Osteoblast (primary cell): ENCODE measurements at regions not wholly inside any gene's neighbourhood (a gene's known extent, or its start where the extent isn't known, plus 50 kb on each side); places are given as distances from the start of the nearest gene placed in this dataset.

Experiments used
- DNase-seq: peaks from one replicate; pipeline ENCODE4 v3.0.0; 2011; ENCODE audit warnings: low spot score, mixed read lengths; ENCODE audit not compliant: insufficient read length; ENCODE audit errors: missing footprints
- H2AFZ ChIP-seq: 2 replicates; pipeline ENCODE4 v1.6.0; 2011; ENCODE audit warnings: mild to moderate bottlenecking, low read length
- H3K27ac ChIP-seq: 2 replicates; pipeline ENCODE4 v1.5.1; 2011; ENCODE audit warnings: mild to moderate bottlenecking, low read depth, low read length, moderate library complexity
- H3K27me3 ChIP-seq: 2 replicates; pipeline ENCODE4 v1.6.0; 2012; ENCODE audit warnings: mild to moderate bottlenecking, control low read depth, inconsistent platforms, low read length, moderate library complexity; ENCODE audit not compliant: insufficient read depth
- H3K36me3 ChIP-seq: 2 replicates; pipeline ENCODE4 v1.5.1; 2011; ENCODE audit warnings: mild to moderate bottlenecking, low read length, control low read depth, moderate library complexity; ENCODE audit not compliant: insufficient read depth
- H3K4me1 ChIP-seq: 2 replicates; pipeline ENCODE4 v1.5.1; 2011; ENCODE audit warnings: mild to moderate bottlenecking, low read length, control low read depth, moderate library complexity; ENCODE audit not compliant: insufficient read depth
- H3K4me2 ChIP-seq: 2 replicates; pipeline ENCODE4 v1.6.0; 2011; ENCODE audit warnings: mild to moderate bottlenecking, low read length; ENCODE audit not compliant: insufficient read depth
- H3K4me3 ChIP-seq: fragments of 200-600 bp; sonication (generic); 3 replicates; pipeline ENCODE4 v1.5.1; 2012; ENCODE audit warnings: mild to moderate bottlenecking, low read length, inconsistent platforms; ENCODE audit not compliant: insufficient read depth
- H3K79me2 ChIP-seq: 2 replicates; pipeline ENCODE4 v1.6.0; 2012; ENCODE audit warnings: mild to moderate bottlenecking, low read length, control low read depth, inconsistent platforms; ENCODE audit not compliant: insufficient read depth
- H3K9me3 ChIP-seq: 2 replicates; pipeline ENCODE4 v1.5.1; 2011; ENCODE audit warnings: low read depth, low read length, control low read depth
- H4K20me1 ChIP-seq: 2 replicates; pipeline ENCODE4 v1.6.0; 2012; ENCODE audit warnings: mild to moderate bottlenecking, low read length, control low read depth; ENCODE audit not compliant: insufficient read depth
- TF ChIP-seq, protein P1 (sequence below): IDR thresholded peaks from 2 replicates; pipeline ENCODE4 v1.5.1; 2011; ENCODE audit warnings: mild to moderate bottlenecking, low read depth, low read length, moderate library complexity; ENCODE audit errors: extremely low read depth

- H3K79me2 ChIP-seq = no peaks in the 10 kb centered on the region
- H3K36me3 ChIP-seq = no peaks in the 10 kb centered on the region
- no peak overlapping the region for H2AFZ ChIP-seq
- no peak overlapping the region for H3K4me3 ChIP-seq
- no peaks in the 10 kb centered on the region for H3K4me1 ChIP-seq
- H3K27ac ChIP-seq = no peak overlapping the region
- no peaks in the 10 kb centered on the region for H3K27me3 ChIP-seq
- no peak for DNase-seq
- H4K20me1 ChIP-seq = no peaks in the 10 kb centered on the region
- H3K4me2 ChIP-seq = no peak overlapping the region
- H3K9me3 ChIP-seq = peaks cover 2% of the 10 kb centered on the region
- TF ChIP-seq, protein P1, sequence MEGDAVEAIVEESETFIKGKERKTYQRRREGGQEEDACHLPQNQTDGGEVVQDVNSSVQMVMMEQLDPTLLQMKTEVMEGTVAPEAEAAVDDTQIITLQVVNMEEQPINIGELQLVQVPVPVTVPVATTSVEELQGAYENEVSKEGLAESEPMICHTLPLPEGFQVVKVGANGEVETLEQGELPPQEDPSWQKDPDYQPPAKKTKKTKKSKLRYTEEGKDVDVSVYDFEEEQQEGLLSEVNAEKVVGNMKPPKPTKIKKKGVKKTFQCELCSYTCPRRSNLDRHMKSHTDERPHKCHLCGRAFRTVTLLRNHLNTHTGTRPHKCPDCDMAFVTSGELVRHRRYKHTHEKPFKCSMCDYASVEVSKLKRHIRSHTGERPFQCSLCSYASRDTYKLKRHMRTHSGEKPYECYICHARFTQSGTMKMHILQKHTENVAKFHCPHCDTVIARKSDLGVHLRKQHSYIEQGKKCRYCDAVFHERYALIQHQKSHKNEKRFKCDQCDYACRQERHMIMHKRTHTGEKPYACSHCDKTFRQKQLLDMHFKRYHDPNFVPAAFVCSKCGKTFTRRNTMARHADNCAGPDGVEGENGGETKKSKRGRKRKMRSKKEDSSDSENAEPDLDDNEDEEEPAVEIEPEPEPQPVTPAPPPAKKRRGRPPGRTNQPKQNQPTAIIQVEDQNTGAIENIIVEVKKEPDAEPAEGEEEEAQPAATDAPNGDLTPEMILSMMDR = no peak
These were observed 151.2 kb downstream of the NDUFA10 start for GRCh38 chr2:239873656-239874635.

DNA sequence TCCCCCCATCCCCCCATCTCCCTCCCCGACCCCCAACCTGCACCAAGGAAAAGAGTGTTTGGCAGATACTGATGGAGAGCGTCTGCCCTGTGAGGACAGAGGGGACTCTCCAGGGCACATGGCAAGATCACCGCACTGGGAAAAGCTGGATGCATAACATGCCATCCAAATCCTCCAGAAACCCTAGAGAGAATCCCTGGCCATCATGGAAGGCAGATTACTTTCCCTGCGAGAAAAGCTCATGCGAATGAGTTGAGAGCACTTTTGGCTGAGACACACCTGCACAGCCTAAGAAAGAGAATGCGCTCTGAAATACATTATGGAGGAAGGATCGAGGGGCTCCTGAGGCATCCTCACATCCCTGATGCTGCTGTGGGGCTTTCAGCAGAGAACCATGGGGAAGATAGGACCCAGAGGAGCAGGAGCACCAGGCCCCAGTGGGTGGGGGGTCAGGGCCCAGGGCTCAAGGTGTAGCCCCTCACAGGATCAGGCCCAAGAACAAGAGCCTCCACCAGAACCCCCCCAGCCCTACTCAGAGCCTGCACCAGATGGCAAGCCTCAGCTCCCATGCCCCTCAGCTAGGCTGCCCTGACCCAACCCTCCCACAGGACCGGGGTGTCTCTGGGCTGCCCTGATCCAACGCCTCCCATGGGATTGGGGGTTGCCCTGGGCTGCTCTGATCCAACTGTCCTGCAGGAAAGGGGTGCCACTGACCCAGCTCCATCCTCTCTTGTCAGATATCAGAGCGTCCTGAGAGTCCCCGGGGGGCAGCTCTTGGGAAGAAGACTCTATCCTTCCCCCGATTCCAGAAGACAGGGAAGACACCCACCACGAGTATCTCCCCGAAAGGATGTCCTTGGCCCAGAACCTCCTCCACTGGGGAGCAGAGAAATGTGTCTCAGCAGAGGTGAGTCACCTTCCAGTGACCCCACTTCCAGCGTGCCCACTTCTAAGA is 153.4 kb downstream of the NDUFA10 start:
- H3K27me3 ChIP-seq = no peaks in the 10 kb centered on the region
- no peak for DNase-seq
- H3K79me2 ChIP-seq = no peaks in the 10 kb centered on the region
- H3K9me3 ChIP-seq = peaks cover 5% of the 10 kb centered on the region
- no peak overlapping the region for H3K27ac ChIP-seq
- H3K4me2 ChIP-seq = no peak overlapping the region
- TF ChIP-seq, protein P1 = no peak
- no peaks in the 10 kb centered on the region for H3K36me3 ChIP-seq
- H3K4me1 ChIP-seq = no peaks in the 10 kb centered on the region
- no peaks in the 10 kb centered on the region for H4K20me1 ChIP-seq
- H3K4me3 ChIP-seq = no peak overlapping the region
- no peak overlapping the region for H2AFZ ChIP-seq

DNA sequence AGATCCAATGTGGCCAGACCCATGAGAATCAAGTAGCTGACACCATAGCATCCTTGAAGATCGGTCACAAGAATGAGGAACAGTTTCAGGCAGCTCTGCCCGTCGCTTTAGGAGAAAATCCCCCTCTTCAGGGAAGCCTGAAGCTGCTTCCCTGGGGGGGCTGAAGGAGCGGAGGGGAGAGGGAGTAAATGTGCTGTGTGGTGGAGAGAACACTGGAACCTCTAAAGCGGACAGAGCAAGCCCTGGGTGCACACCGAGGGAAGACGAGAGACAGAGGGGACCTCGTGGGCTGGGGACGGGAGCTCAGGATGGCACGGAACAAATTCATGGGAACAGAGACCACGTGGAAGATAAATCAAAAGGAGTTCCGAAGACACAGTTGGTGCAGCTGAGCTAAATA is 154.3 kb downstream of the NDUFA10 start:
- TF ChIP-seq, protein P1 = no peak
- no peaks in the 10 kb centered on the region for H3K4me1 ChIP-seq
- no peak overlapping the region for H3K27ac ChIP-seq
- no peak for DNase-seq
- H3K79me2 ChIP-seq = no peaks in the 10 kb centered on the region
- no peaks in the 10 kb centered on the region for H3K36me3 ChIP-seq
- no peak overlapping the region for H3K4me3 ChIP-seq
- no peaks in the 10 kb centered on the region for H4K20me1 ChIP-seq
- no peak overlapping the region for H3K4me2 ChIP-seq
- no peak overlapping the region for H2AFZ ChIP-seq
- H3K27me3 ChIP-seq = no peaks in the 10 kb centered on the region
- H3K9me3 ChIP-seq = peaks cover 5% of the 10 kb centered on the region
